H9 (cell line): ENCODE measurements at regions not wholly inside any gene's neighbourhood (a gene's known extent, or its start where the extent isn't known, plus 50 kb on each side); places are given as distances from the start of the nearest gene placed in this dataset.

Experiments
- DNase-seq: peaks from one replicate; pipeline ENCODE4 v3.0.0-alpha.2; 2017
- H2AFZ ChIP-seq: one replicate; pipeline ENCODE4 v1.6.1; 2013; ENCODE audit warnings: mild to moderate bottlenecking, low read length, control low read depth, moderate library complexity
- H2AK5ac ChIP-seq: 2 replicates; pipeline ENCODE4 v1.6.1; 2013; ENCODE audit warnings: low read length, control low read depth, mixed read lengths; ENCODE audit not compliant: insufficient read length
- H2BK120ac ChIP-seq: one replicate; pipeline ENCODE4 v1.6.1; 2013; ENCODE audit warnings: low read depth, mild to moderate bottlenecking, low read length, control low read depth, inconsistent platforms; ENCODE audit not compliant: poor library complexity, severe bottlenecking
- H2BK12ac ChIP-seq: 2 replicates; pipeline ENCODE4 v1.6.1; 2013; ENCODE audit warnings: low read length, control low read depth, mixed read lengths, low read depth; ENCODE audit not compliant: insufficient read length
- H2BK15ac ChIP-seq: 2 replicates; pipeline ENCODE4 v1.6.1; 2013; ENCODE audit warnings: low read depth, low read length, control low read depth
- H2BK20ac ChIP-seq: one replicate; pipeline ENCODE4 v1.6.1; 2013; ENCODE audit warnings: low read depth, mild to moderate bottlenecking, low read length, control low read depth, inconsistent platforms; ENCODE audit not compliant: poor library complexity, severe bottlenecking
- H2BK5ac ChIP-seq: 2 replicates; pipeline ENCODE4 v1.6.1; 2013; ENCODE audit warnings: low read length, control low read depth, mixed read lengths; ENCODE audit not compliant: insufficient read length
- H3K14ac ChIP-seq: 2 replicates; pipeline ENCODE4 v1.6.1; 2013; ENCODE audit warnings: low read length, control low read depth; ENCODE audit not compliant: insufficient read depth
- H3K18ac ChIP-seq: 2 replicates; pipeline ENCODE4 v1.6.1; 2013; ENCODE audit warnings: low read depth, mild to moderate bottlenecking, mixed read lengths, low read length, control low read depth; ENCODE audit not compliant: insufficient read length
- H3K23ac ChIP-seq: 2 replicates; pipeline ENCODE4 v1.6.1; 2013; ENCODE audit warnings: low read length, control low read depth, mixed read lengths, low read depth; ENCODE audit not compliant: insufficient read length
- H3K23me2 ChIP-seq: 2 replicates; pipeline ENCODE4 v1.6.1; 2013; ENCODE audit warnings: low read depth, mild to moderate bottlenecking, mixed read lengths, low read length, control low read depth; ENCODE audit not compliant: insufficient read length, poor library complexity, severe bottlenecking
- H3K27ac ChIP-seq: 2 replicates; pipeline ENCODE4 v1.5.1; 2013; ENCODE audit warnings: low read length, control low read depth, mixed read lengths, low read depth; ENCODE audit not compliant: insufficient read length
- H3K27me3 ChIP-seq: 2 replicates; pipeline ENCODE4 v1.6.1; 2013; ENCODE audit warnings: low read length, control low read depth, inconsistent platforms; ENCODE audit not compliant: insufficient read depth
- H3K4ac ChIP-seq: 2 replicates; pipeline ENCODE4 v1.6.1; 2013; ENCODE audit warnings: low read depth, mild to moderate bottlenecking, control low read depth, inconsistent platforms, low read length, moderate library complexity
- H3K4me1 ChIP-seq: 2 replicates; pipeline ENCODE4 v1.6.1; 2013; ENCODE audit warnings: low read length, control low read depth, inconsistent platforms; ENCODE audit not compliant: insufficient read depth
- H3K4me2 ChIP-seq: 2 replicates; pipeline ENCODE4 v1.6.1; 2013; ENCODE audit warnings: low read length, control low read depth, mixed read lengths; ENCODE audit not compliant: insufficient read length, insufficient read depth
- H3K56ac ChIP-seq: 2 replicates; pipeline ENCODE4 v1.6.1; 2013; ENCODE audit warnings: low read depth, mild to moderate bottlenecking, mixed read lengths, low read length, control low read depth; ENCODE audit not compliant: insufficient read length
- H3K79me1 ChIP-seq: 2 replicates; pipeline ENCODE4 v1.6.1; 2013; ENCODE audit warnings: low read depth, mild to moderate bottlenecking, moderate library complexity, low read length, control low read depth, inconsistent platforms; ENCODE audit not compliant: insufficient read depth, poor library complexity, severe bottlenecking
- H3K79me2 ChIP-seq: 2 replicates; pipeline ENCODE4 v1.6.1; 2013; ENCODE audit warnings: low read length, control low read depth, inconsistent platforms; ENCODE audit not compliant: insufficient read depth
- H3K9ac ChIP-seq: 2 replicates; pipeline ENCODE4 v1.6.1; 2013; ENCODE audit warnings: low read length, control low read depth, mixed read lengths; ENCODE audit not compliant: insufficient read length; ENCODE audit errors: extremely low read depth
- H3K9me3 ChIP-seq: one replicate; pipeline ENCODE4 v1.6.1; 2013; ENCODE audit warnings: low read depth, low read length, inconsistent platforms; ENCODE audit not compliant: control insufficient read depth
- H3T11ph ChIP-seq: one replicate; pipeline ENCODE4 v1.6.1; 2013; ENCODE audit warnings: mild to moderate bottlenecking, low read length, control low read depth, inconsistent platforms
- H4K20me1 ChIP-seq: one replicate; pipeline ENCODE4 v1.6.1; 2013; ENCODE audit not compliant: control insufficient read depth, insufficient read length, insufficient read depth
- H4K5ac ChIP-seq: 2 replicates; pipeline ENCODE4 v1.6.1; 2013; ENCODE audit warnings: low read depth, mild to moderate bottlenecking, mixed read lengths, low read length, control low read depth; ENCODE audit not compliant: insufficient read length
- H4K8ac ChIP-seq: replicated peaks from 2 replicates; pipeline ENCODE4 v1.6.1; 2013; ENCODE audit warnings: low read length, control low read depth, mixed read lengths, low read depth; ENCODE audit not compliant: insufficient read length
- H4K91ac ChIP-seq: 2 replicates; pipeline ENCODE4 v1.6.1; 2013; ENCODE audit warnings: low read depth, mild to moderate bottlenecking, moderate library complexity, mixed read lengths, low read length, control low read depth; ENCODE audit not compliant: insufficient read length
- H3K27ac Mint-ChIP-seq, 3 experiments: 2 replicates in 2 of 3; 3 replicates in 1 of 3; pipeline ENCODE4 v1.8.0; 2020 to 2021; ENCODE audit warnings: mixed read lengths in 3 of 3, mild to moderate bottlenecking in 1 of 3, moderate library complexity in 1 of 3
- H3K27me3 Mint-ChIP-seq: 2 replicates; pipeline ENCODE4 v1.8.0; 2021; ENCODE audit warnings: low read depth, mild to moderate bottlenecking, moderate library complexity, mixed read lengths
- H3K36me3 Mint-ChIP-seq, 3 experiments: 2 replicates in 2 of 3; 3 replicates in 1 of 3; pipeline ENCODE4 v1.8.0; 2020 to 2021; ENCODE audit warnings: low read depth in 3 of 3, mixed read lengths in 3 of 3; ENCODE audit not compliant: insufficient read depth in 1 of 3
- H3K4me1 Mint-ChIP-seq, 2 experiments: 2 replicates each; pipeline ENCODE4 v1.8.0; 2020; ENCODE audit warnings: mixed read lengths in 2 of 2
- H3K4me3 Mint-ChIP-seq, 2 experiments: 2 replicates in 1 of 2; 3 replicates in 1 of 2; pipeline ENCODE4 v1.8.0; 2020 to 2021; ENCODE audit warnings: mild to moderate bottlenecking in 2 of 2, mixed read lengths in 2 of 2, moderate library complexity in 1 of 2
- H3K9me3 Mint-ChIP-seq, 2 experiments: 2 replicates in 1 of 2; 3 replicates in 1 of 2; pipeline ENCODE4 v1.8.0; 2020; ENCODE audit warnings: mild to moderate bottlenecking in 2 of 2, mixed read lengths in 2 of 2, moderate library complexity in 1 of 2
- CTCF ChIP-seq: fragments of 200-600 bp; sonication (generic); conservative IDR thresholded peaks from 3 replicates; pipeline ENCODE4 v1.8.0; 2021; ENCODE audit warnings: antibody characterized with exemption, mild to moderate bottlenecking
- WGBS: extraction: QIAGEN DNeasy Blood & Tissue Kit; methylation state at CpG from one replicate; pipeline ENCODE4 v1.1.7; 2013; ENCODE audit warnings: missing lambda C conversion rate, low lambda C conversion rate, mixed read lengths; ENCODE audit not compliant: insufficient read length; ENCODE audit errors: extremely low coverage; 5-methylcytosine and 5-hydroxymethylcytosine counted together

- no peak for DNase-seq
- Histone ChIP-seq H3K4ac (no peak overlapping the region), H3K23me2 (no peaks in the 10 kb centered on the region), H3K18ac (no peak overlapping the region), H3K56ac (no peak overlapping the region), H3K79me2 (no peaks in the 10 kb centered on the region), H4K8ac (no peak overlapping the region), H3K23ac (no peak overlapping the region), H3K4me2 (no peak overlapping the region), H3K4me1 (no peaks in the 10 kb centered on the region; the same call in 1 of the 2 replicates), H4K5ac (no peak overlapping the region), H3K27ac (no peak overlapping the region), H3K27me3 (no peaks in the 10 kb centered on the region), H2BK20ac (no peak overlapping the region), H2BK5ac (no peak overlapping the region), H2BK12ac (no peak overlapping the region), H3K9ac (no peak overlapping the region), H2AK5ac (no peak overlapping the region), H2BK120ac (no peak overlapping the region), H3T11ph (no peak overlapping the region), H3K14ac (no peak overlapping the region), H4K20me1 (no peaks in the 10 kb centered on the region), H2AFZ (no peak overlapping the region), H3K79me1 (no peaks in the 10 kb centered on the region), H2BK15ac (no peak overlapping the region), H4K91ac (no peak overlapping the region), H3K9me3 (no peaks in the 10 kb centered on the region)
- no peak overlapping the region for H3K4me3 Mint-ChIP-seq
- TF ChIP-seq CTCF, result no peak
- H3K9me3 Mint-ChIP-seq, result no peaks in the 10 kb centered on the region
- WGBS, result no CpG with 5 or more reads among the region's 3 CpGs
- H3K4me1 Mint-ChIP-seq, result peaks cover 14 to 17% of the 10 kb centered on the region in 2 experiments
- no peaks in the 10 kb centered on the region for H3K27me3 Mint-ChIP-seq
- H3K27ac Mint-ChIP-seq, result no peak overlapping the region
- no peaks in the 10 kb centered on the region for H3K36me3 Mint-ChIP-seq
Observed at GRCh38 chr18:70386582-70386981, 97.7 kb downstream of the SOCS6 start.
